GM19455 (cell line): ENCODE measurements at regions not wholly inside any gene's neighbourhood (a gene's known extent, or its start where the extent isn't known, plus 50 kb on each side); places are given as distances from the start of the nearest gene placed in this dataset.
"Not testable (repeated sequence)": the region's sequence is repeated elsewhere in the genome, so short reads cannot be mapped to it uniquely, and the experiment has no call there.

ENCODE experiments used
- ATAC-seq: cut with Tn5 transposase; IDR thresholded peaks from one replicate; pipeline ENCODE4 v1.9.1; 2021; ENCODE audit not compliant: unreplicated experiment

- no peak for ATAC-seq
Observed at GRCh38 chrX:65610481-65610880, 57.0 kb upstream of the MSN start.

- ATAC-seq: no peak
Observed at GRCh38 chrX:65610040-65610439, 57.4 kb upstream of the MSN start.

- no peak for ATAC-seq
Observed at GRCh38 chrX:65609237-65609636, 58.2 kb upstream of the MSN start.

- ATAC-seq: no peak
Observed at GRCh38 chrX:65608026-65608425, 59.4 kb upstream of the MSN start.

GRCh38 chrX:65607070-65607742, 60.2 kb upstream of the MSN start:
- no peak for ATAC-seq

- no peak for ATAC-seq
Observed at GRCh38 chrX:65602221-65602560, 65.3 kb upstream of the MSN start.

- no peak for ATAC-seq
Observed at GRCh38 chrX:65601530-65602220, 65.8 kb upstream of the MSN start.

GRCh38 chrX:65601126-65601525, 66.3 kb upstream of the MSN start:
- ATAC-seq: no peak

GRCh38 chrX:65600106-65600505, 65.5 kb upstream of the LAS1L start:
- ATAC-seq: no peak

GRCh38 chrX:65598559-65599147, 64.1 kb upstream of the LAS1L start:
- no peak for ATAC-seq

GRCh38 chrX:65596270-65597034, 61.9 kb upstream of the LAS1L start:
- ATAC-seq: peak; percentile 63

GRCh38 chrX:65595460-65595876, 60.9 kb upstream of the LAS1L start:
- peak; percentile 82 for ATAC-seq

- ATAC-seq: no peak
Observed at GRCh38 chrX:65591206-65591605, 56.6 kb upstream of the LAS1L start.

- no peak for ATAC-seq
Observed at GRCh38 chrX:65589304-65589703, 54.7 kb upstream of the LAS1L start.

- ATAC-seq: no peak
Observed at GRCh38 chrX:65588795-65589194, 54.2 kb upstream of the LAS1L start.

- no peak for ATAC-seq
Observed at GRCh38 chrX:65587616-65588526, 53.3 kb upstream of the LAS1L start.

- ATAC-seq: no peak
Observed at GRCh38 chrX:65586491-65586890, 51.9 kb upstream of the LAS1L start.

GRCh38 chrX:65585226-65585625, 50.6 kb upstream of the LAS1L start:
- ATAC-seq: not testable (repeated sequence)
